ENCODE measurements at regions not wholly inside any gene's neighbourhood (a gene's known extent, or its start where the extent isn't known, plus 50 kb on each side); places are given as distances from the start of the nearest gene placed in this dataset.

GRCh38 chr4:66202870-66203269 lies 532.6 kb upstream of the EPHA5 start:
- TF ChIP-seq CTCF (conservative IDR thresholded peaks at IDR 0.05 in 1 of 2, IDR thresholded peaks at IDR 0.05 in 1 of 2; ENCODE audit: extremely low read depth in 1 of 2, insufficient read depth in 1 of 2, low read depth in 1 of 2, low read length in 2 of 2) (no peak), EZH2 (IDR thresholded peaks at IDR 0.05; ENCODE audit: borderline replicate concordance, low read length) (no peak)
